Gastrocnemius medialis (tissue), 4 donors: ENCODE measurements at regions not wholly inside any gene's neighbourhood (a gene's known extent, or its start where the extent isn't known, plus 50 kb on each side); places are given as distances from the start of the nearest gene placed in this dataset.

Experiments
- CTCF ChIP-seq, 5 experiments: fragments of 450-650 bp in 3 of 5; fragments of 200-600 bp in 2 of 5; sonication (generic) in 2 of 5; IDR thresholded peaks in 4 of 5; conservative IDR thresholded peaks in 1 of 5; 1 replicate in 4 of 5; 2 replicates in 1 of 5; pipeline ENCODE4 v1.5.1; 2016 to 2019; ENCODE audit warnings: antibody characterized with exemption in 5 of 5, mild to moderate bottlenecking in 3 of 5, moderate library complexity in 3 of 5
- POLR2A ChIP-seq, 2 donors: fragments of 450-650 bp; IDR thresholded peaks; one replicate each; pipeline ENCODE4 v1.6.1; 2017; ENCODE audit warnings: antibody characterized with exemption in 2 of 2, mild to moderate bottlenecking in 2 of 2, moderate library complexity in 2 of 2

DNA sequence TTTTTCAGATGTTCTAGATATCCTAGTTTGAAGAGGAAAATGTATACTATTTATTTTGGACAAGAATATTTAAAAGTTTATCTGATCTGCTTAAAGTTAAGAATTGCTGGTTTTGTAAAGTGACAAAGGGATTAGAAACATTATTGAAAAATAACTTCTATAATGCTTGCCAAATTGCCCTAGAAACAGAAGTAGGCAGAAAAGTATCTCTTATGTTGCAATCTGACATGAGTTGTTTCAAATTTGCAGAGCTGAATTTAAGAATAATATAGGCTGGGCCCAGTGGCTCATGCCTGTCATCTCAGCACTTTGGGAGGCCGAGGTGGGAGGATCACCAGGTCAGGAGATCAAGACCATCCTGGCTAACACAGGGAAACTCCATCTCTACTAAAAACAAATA, 777.1 kb downstream of the LIG4 start:
- TF ChIP-seq CTCF (IDR thresholded peaks at IDR 0.05 in 4 of 5, conservative IDR thresholded peaks at IDR 0.05 in 1 of 5): no peak
- TF ChIP-seq POLR2A (IDR thresholded peaks at IDR 0.05): no peak
